Hematopoietic multipotent progenitor cell treated with erythropoietin and hydrocortisone succinate and interleukin-3 and kit ligand, for 6 days (in vitro differentiated cells): ENCODE measurements at regions not wholly inside any gene's neighbourhood (a gene's known extent, or its start where the extent isn't known, plus 50 kb on each side); places are given as distances from the start of the nearest gene placed in this dataset.
"Not testable (repeated sequence)": the region's sequence is repeated elsewhere in the genome, so short reads cannot be mapped to it uniquely, and the experiment has no call there.

Source experiments
- DNase-seq: peaks from one replicate; pipeline ENCODE4 v3.0.0-alpha.2; 2015

DNA sequence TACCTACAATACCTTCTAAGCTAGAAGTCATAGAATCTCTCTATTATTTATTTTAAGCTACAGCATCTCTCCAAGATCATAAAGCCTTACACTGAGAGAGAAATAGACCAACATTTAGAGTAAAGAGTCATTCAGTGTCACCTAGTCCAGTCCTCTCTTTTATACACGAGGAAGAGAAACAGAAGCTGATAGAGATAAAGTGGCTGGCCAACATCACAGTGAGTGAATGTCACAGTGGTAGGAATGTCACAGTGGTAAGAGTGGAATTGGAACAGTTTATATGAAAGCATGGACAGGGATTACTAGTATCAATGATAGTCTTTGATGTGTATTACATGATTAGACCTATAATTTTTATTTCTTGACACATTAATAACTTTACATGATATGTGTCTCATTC, 307.8 kb upstream of the NBPF12 start:
- DNase-seq = not testable (repeated sequence)

DNA sequence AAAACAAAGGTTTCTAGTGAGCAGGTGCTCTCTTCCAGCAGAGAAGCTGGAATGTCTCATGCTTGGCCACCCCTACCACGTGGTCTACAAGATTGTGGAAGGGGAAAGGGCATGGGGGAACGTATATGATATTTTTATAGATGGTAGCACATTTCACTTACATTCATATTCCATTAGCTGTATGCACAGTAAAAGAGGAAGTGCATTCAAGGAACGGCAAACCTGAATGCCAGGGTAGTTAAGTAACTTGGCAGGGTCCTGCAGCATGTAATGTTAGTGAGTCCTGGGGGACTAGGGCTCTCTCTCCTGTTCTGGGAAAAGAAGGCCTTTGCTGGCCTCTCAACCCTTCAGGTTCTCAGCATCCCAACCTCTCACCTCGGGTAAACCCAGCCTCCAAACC, 319.5 kb upstream of the NBPF12 start:
- not testable (repeated sequence) for DNase-seq

DNA sequence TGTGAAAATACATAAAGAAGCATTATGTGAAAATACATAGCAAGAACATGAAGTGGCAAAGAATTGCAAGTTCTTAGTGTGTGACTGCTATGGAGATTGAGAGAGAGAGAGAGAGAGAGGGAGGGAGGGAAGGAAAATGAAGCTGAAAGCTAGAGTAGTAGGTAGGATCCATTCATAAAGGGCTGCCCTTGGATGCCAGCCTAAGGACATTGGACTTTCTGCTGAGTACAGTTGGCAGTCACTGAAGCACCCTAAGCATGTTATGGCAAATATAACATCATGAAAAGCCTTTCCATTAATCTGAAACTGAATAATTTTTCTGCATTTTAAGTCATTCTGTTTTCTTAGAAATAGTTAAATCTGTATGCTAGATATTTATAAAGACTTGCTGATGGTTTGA, 333.4 kb upstream of the NBPF12 start:
- not testable (repeated sequence) for DNase-seq

DNA sequence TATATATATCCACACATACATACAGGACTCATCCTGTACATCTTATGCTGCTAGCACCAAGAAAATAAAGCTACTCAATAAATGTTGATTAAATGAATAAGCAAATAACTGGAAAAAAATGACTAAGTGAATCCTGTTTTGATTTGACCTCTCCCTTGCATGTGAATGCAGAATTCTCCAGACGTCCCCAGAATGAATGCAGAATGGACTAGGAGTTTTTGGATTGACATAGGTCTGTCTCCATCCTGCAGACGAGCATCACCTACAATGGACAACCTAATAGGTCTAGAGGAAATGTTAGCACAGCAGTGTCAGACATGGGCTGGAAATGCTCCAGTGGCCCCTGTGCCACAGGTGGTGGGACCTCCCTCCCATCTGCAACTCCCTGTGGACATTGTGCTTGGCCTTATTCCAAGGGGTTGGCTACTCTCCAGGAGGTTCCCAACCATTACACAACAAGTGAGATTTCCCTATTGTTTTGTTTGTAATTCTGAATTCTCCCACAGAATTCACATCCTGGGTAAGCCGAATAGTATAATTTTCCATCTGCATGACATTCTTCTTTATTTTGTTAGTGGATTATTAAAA, 337.3 kb upstream of the NBPF12 start:
- not testable (repeated sequence) for DNase-seq

DNA sequence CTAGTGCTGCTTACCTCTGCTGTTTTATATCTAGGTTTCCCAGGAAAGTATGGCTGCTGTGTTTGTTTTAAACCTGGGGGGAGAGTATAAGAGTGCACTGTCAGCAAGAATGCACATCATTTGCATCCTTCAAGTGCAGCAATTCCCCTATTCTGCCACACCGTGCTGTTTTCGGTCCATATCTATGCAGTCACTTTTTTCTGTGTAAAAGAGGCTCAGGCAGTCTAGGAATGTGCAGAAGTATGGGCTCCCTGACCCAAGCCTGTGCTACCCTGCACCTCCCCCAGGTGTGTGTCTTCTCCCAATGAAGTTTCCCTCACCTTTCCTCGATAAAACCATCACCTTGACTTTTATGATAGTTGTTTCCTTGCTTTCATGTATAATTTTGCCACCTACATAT, 338.2 kb upstream of the NBPF12 start:
- not testable (repeated sequence) for DNase-seq

DNA sequence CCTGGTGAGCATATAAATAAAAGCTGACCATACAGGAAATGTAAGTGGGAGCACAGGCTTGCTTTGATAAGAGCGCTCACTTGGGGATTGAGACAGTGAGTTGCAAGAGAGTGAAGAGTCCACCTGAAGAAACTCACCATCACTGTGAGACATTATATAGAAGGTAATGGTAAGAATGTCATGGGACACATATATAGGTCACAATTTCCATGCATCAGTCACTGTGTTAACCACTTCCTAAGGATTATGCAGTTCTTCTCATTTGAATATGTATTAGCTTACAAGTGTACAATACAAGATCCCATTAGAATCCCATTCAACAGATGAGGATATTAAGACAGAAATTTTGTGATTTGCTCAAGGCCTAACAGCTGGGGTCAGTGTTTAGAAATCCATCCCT, 352.4 kb upstream of the NOTCH2NLA start:
- DNase-seq = not testable (repeated sequence)

DNA sequence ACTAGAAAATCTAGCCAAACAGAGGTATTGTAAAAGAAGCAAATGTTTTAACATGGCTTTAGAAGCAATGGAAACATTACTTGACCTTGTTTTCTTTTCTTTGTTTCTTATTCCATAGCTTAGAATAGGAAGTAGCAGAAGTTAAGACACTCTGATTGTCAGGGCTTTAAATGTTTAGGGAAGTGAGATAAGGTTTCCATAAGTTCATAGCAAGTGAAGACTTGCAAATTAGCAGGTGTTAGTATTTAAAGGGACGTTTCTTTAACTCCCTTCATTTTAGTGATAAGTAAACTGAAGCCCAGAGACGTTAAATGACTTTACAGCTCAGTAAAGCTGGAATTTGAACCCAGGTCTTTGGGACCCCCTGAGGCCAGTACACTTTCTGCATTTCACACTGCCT, 338.7 kb upstream of the NOTCH2NLA start:
- DNase-seq = not testable (repeated sequence)

DNA sequence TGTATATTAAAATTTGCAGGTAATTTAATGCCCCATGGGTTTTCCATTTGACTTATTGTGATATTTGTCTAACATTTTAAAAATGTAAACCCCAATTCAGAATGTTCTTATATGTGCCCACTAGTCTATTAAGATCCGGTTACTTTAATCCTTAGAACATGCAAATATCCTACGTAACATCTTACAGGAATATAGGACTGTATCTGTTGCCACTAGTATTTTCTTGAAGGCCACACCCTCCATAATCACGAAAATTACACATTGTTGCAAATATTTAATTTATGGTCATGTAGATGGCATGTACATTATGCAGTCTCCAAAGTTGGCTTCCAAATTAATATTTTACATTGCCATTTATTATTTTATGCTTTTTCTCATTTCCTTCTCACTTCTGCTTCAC, 329.2 kb upstream of the NOTCH2NLA start:
- DNase-seq = not testable (repeated sequence)

DNA sequence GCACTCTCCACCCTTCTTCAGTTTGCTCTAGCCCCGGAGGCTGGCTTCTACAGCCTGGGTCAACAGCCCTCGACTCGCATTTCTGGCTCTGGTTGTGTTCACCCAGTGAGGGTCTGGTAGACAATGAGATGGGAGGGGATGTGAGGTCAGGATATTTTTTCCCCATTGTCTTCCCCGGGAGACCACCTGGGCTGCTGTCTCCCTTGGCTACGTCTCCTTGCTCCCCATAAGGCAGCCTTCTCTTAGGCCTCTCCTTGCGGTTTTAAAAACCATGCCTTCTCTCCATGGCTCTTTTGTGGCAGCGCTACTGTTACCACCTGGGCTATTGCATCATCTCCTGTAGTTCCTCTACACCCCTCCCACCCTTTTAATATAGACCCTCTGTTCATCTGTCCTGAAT, 327.6 kb upstream of the NOTCH2NLA start:
- not testable (repeated sequence) for DNase-seq

DNA sequence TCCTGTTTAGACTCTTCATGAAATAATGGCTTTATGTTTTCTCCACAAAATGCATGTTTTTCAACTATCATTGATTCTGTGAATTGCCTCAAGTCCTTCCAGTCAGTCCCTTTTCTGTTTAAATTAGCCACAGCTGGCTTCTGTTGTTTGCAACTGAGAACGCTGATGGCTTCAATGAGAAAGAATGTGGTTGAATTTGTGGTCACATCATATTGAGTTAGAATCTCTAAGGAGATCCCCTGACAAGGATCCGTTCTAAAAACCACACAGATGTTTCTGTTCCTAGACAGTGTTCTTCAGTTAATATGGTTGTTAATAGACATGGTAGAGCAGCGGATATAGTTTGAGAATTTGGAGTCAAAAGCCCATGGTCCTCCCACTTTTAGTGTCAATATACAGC, 323.6 kb upstream of the NOTCH2NLA start:
- not testable (repeated sequence) for DNase-seq

DNA sequence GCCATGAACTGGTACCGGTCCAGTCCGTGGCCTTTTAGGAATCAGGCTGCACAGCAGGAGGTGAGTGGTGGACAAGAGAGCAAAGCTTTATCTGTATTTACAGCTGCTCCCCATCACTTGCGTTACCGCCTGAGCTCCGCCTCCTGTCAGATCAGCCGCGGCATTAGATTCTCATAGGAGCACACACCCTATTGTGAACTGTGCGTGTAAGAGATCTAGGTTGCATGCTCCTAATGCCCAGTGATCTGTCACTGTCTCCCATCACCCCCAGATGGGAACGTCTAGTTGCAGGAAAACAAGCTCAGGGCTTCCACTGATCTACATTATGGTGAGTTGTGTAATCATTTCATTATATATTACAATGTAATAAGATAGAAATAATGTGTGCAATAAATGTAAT, 319.9 kb upstream of the NOTCH2NLA start:
- not testable (repeated sequence) for DNase-seq

DNA sequence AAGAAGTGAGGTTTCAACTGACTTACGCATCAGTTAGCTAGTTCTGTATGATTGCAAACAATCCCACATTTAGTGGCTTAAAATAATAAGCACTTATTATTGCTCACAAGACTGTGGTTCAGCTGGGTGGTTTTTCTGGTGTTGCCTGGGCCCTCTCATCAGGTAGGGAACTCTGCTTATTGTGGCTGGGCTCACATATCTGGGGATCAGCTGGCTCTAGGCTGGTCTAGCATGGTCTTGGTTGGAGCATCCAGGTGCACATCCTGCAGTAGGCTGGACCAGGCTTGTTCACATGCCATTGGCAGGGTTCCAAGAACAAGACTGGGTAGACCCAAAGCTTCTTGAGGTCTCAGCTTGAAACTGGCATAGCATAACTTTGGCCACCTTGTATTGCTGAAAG, 317.4 kb upstream of the NOTCH2NLA start:
- not testable (repeated sequence) for DNase-seq

DNA sequence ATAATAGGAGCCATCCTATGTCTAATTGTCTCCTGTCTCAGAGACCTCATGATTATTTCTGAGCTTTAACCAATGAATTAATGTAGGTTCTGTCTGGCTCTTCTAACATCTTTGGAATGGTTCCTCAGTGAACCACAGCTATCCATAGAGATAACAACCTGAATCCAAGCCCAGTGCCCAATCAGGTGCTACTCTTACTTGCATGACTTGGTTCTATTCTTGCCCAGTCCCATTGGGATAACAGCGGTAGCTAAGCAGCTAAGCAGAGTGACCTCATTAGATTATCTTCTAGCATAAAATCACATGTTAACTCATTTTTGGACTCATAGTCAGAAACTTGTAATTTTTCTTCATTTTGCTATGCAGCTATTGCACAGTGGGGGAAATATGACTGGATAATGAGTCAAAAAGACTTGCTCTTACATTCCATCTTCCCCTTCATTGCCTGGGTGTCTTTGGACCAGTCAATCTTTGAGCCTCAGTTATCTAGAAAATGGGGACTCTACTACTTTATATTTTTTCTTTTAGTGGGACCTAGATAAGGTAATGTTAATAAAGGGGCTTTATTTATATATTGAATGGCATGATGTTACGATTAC, 309.1 kb upstream of the NOTCH2NLA start:
- not testable (repeated sequence) for DNase-seq

DNA sequence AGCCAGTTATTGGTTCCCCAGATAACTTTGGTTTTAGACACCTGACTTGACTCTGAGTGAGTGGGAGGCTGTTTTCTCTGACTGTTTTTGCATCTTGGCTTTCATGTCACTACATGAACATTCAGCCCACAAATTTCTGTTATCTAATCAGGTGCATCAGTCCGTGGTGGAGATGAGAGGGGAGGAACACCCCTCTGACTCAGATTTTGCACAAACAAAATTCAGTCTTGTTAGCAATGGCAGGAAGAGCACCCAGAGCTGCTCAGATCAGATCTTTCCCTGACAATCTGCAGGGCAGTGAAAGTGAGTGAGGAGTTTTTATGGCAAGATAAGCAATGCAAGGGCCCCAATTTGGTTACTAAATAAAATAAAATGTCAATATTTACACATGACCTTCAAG, 307.2 kb upstream of the NOTCH2NLA start:
- DNase-seq = not testable (repeated sequence)

DNA sequence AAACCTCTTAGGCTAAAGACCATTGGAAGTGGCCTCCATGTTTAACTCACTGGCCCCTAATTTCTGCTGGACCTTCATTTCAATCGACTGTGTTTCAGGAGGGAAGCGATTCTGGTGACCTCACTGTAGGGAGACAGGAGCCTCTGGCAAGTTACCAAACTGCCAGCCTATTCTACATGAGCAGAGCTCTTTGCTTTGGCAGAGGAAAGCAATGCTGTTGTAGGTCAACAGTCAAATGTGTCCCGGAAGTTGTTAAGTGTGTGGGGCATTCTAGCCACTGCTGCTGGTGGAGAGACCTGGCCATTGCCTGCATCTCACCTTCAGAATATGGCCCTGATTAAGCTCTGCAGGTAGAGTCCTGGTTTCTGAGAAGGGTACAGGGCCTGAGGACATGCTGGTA, 306.8 kb upstream of the NOTCH2NLA start:
- not testable (repeated sequence) for DNase-seq

DNA sequence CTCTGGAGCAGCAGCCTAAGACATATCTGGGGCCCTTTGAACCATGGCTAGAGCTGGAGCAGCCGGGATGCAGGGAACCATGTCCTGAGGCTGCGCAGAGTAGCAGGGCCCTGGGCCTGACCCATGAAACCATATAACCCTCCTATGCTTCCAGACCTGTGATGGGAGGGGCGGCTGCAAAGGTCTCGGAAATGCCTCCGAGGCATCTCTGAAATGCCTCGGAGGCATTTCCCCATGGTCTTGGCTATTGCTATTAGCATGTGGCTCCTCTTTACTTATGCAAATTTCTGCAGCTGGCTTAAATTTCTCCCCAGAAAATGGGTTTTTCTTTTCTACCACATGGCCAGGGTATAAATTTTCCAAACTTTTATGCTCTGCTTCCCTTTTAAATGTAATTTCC, 302.1 kb upstream of the NOTCH2NLA start:
- DNase-seq = not testable (repeated sequence)

DNA sequence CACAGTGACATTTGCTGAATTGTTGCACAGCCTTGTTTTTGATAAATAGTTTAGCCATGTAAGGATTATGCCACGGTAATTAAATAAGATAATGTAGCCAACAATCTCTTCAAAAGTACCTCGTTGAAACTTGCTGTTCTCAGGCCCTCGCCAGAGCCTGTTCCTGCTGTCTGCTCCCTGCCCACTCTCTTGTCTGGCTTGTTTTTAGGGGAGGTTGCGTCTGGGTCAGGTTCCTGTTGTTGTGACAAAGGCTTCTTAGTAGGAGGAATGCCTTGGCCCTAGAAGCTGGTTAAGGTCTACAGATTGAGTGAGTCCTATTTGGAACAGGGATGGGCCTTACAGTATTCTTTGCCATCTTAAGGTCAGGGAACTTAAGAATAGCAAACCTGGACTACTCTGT, 294.0 kb upstream of the NOTCH2NLA start:
- not testable (repeated sequence) for DNase-seq

DNA sequence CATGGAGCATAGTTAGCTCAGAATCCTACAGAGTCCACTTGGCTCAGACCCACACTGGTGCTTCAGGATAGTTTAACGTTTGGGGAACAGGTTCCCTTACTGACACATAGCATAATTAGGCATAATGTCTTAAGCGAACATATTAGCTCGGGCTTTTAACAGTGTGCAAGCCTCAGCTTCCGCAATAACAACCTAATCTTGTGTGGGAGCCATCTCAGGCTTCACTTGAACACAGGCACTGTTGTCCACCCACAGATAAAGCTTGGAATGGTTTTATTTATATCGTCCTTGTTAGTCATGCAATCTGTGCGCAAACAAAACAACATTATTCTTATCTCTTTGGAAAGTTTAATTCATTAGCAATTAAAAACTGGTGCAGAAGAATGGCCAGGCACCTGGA, 293.5 kb upstream of the NOTCH2NLA start:
- DNase-seq = not testable (repeated sequence)

DNA sequence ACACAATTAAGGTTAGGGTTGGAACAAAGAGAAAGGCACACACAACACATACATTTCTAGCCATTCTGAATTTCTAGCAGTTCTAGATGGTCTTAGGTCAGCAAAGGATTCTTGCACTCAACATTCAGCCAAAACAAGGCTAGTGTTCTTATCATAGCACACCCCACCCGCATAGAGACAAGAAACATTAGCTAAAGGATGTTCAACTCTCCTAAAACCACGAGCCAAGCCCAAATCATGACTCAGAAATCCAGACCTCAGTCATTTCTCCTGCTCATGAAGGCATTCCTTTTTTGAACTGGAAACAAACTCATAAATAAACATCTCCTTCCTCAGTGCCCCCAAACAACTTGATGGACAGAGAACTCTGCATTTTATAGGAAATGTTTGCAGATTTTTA, 293.0 kb upstream of the NOTCH2NLA start:
- DNase-seq = not testable (repeated sequence)

DNA sequence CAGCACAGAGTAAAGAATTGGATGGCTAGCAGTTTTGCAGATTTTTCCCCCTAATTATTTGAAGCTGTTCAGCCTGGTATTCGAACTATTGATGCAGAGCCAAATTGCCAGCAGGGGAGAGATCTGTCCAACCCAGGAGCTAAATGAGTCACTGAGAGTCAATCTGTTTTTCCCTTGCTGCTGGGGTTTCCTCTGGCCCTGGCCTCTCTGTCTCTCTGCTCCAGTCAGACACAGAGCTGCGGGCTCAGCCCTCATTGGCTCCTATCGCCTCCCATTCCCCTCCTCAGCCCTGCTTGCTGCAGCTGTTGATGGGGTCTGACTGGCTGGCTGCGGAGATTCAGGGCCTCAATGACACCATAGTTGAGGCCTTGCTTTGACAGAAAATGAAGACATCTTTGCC, 284.9 kb upstream of the NOTCH2NLA start:
- not testable (repeated sequence) for DNase-seq

DNA sequence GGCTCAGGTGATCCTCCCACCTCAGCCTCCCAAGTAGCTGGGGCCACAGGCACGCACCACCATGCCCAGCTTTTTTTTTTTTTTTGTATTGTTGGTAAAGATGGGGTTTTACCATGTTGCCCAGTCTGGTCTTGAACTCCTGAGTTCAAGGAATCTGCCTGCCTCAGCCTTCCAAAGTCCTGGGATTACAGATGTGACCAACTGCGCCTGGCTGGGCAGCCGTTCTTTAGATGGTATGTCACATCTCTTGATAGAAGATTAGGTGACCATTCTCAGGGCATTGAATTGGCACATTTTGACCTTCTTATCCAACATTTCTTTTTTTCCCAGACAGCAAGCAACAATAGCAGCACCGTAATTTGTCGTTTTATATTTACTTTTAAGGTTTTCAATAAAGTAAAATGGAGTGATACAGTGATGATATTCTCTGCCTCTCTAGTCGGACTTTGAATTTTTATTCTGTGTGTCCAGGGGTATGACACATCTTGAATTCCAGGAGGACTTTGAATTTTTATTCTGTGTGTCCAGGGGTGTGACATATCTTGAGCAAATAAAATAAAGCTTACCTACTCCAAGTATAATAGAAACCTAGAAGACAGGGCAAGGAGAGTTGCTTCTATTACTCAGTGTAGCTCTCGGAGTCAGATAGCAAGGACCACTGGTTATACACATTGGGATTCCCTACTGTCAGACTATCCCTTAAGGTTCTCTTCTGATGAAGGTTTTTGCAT, 282.4 kb upstream of the NOTCH2NLA start:
- DNase-seq = not testable (repeated sequence)

DNA sequence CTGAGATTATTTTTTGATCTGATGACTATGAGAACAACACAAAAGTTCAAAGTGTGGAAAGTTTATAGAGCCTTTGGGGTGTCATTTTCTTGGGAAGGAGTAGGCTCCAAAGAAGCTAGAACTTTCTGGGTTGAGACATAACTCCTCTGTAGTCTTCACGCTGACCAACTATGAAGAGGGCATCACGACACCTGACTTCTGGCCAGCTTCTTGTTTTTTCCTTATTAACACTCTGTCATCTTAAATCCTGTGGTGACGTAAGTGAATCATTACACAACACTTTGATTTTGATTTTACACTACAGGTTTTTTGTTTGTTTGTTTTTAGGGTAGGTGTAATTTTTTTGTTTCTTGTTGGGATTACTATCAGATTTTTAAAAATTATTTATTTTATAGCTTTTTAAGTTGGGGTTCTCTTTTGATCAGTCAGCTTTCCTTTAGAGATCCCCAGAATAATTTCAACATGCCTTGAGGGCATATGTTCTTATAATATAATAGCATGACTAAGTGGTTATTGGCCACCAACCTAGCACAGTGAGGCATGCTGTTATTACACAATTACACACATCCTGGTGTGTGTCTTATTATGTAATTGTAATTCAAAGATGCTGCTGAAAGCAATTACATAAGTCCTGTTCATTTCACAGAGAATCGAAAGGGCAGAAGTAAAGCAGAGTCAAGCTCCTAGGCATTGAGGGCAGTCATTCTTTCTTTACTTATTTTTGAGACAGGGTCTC, 281.6 kb upstream of the NOTCH2NLA start:
- DNase-seq = not testable (repeated sequence)

DNA sequence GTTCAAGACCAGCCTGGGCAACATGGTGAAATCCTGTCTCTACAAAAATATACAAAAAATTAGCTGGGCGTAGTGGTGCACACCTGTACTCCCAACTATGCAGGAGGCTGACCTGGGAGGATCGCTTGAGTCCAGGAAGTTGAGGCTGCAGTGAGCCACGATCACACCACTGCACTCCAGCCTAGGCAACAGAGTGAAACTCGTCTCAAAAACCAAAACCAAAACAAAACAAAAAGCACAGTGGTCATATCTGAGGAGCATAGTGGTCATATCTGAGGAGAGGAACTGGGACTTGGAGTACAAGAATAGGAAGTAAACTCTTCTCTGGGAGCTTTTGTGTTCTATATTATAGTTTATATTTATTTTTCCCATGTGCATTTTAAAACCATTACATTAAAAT, 275.3 kb upstream of the NOTCH2NLA start:
- not testable (repeated sequence) for DNase-seq
